ENCODE measurements at regions not wholly inside any gene's neighbourhood (a gene's known extent, or its start where the extent isn't known, plus 50 kb on each side); places are given as distances from the start of the nearest gene placed in this dataset.
A peak's percentile ranks its signal among the peaks of the same experiment; 100 is the strongest.

- Histone ChIP-seq H2AFZ (ENCODE audit: low read depth, low read length) (peak overlapping the region; percentile 73), H3K4me1 (replicated peaks in 1 of 2; ENCODE audit: control insufficient read depth in 2 of 2, insufficient read depth in 2 of 2, low read length in 2 of 2) (peaks cover 0 to 3% of the 10 kb centered on the region in 2 experiments; a peak in 2 of 5 replicates), H3K36me3 (ENCODE audit: control insufficient read depth, insufficient read depth, low read length) (no peaks in the 10 kb centered on the region), H3K79me2 (ENCODE audit: control insufficient read depth, insufficient read depth, low read length) (no peaks in the 10 kb centered on the region), H3K9ac (ENCODE audit: insufficient read depth in 1 of 2, low read depth in 2 of 2, low read length in 2 of 2) (no peak overlapping the region), H3K4me2 (ENCODE audit: insufficient read depth, low read length) (no peak overlapping the region), H3K4me3 (no peak overlapping the region), H3K9me3 (replicated peaks; ENCODE audit: control insufficient read depth, insufficient read depth, low read depth, low read length) (no peaks in the 10 kb centered on the region), H3K27me3 (ENCODE audit: control insufficient read depth in 2 of 2, insufficient read depth in 2 of 2, low read length in 2 of 2) (no peaks in the 10 kb centered on the region), H3K27ac (ENCODE audit: extremely low read depth, low read depth, low read length) (no peak overlapping the region), H4K20me1 (replicated peaks; ENCODE audit: control insufficient read depth, insufficient read depth, low read length) (no peaks in the 10 kb centered on the region), H3K9me1 (ENCODE audit: control insufficient read depth, insufficient read depth, low read length) (no peaks in the 10 kb centered on the region)
- FAIRE-seq: no peak
- no TSS peak for BruUV-seq (replicated peaks)
- intact Hi-C loops (cut with micrococcal nuclease): loop anchor here (5.0 kb wide), 1 partner anchor 56 kb away; no protein-coding TSS in a partner anchor
- WGBS (ENCODE audit: insufficient coverage, low coverage, missing lambda C conversion rate): 33% methylated on average over 3 of the region's 3 CpGs
- in situ Hi-C loops (cut with MboI): loop anchor here (10.0 kb wide), 2 partner anchors 422 to 512 kb away; no protein-coding TSS in a partner anchor
- CTCF ChIA-PET (ENCODE audit: low intra/inter-chr PET ratio): interaction anchor here (4.9 kb wide), 1 partner anchor 368 kb away, joined by 60 read pairs; no protein-coding TSS in a partner anchor
- DNase-seq (ENCODE audit: extremely low read depth in 1 of 4, low spot score in 3 of 4): peak in 2 of 4 experiments; percentile 25 to 31
- POLR2A ChIA-PET: interaction anchor here (0.6 to 1.0 kb wide), 2 partner anchors 62 to 142 kb away, joined by 3 to 5 read pairs; no protein-coding TSS in a partner anchor
- TF ChIP-seq NFIC (IDR thresholded peaks at IDR 0.05) (peak; percentile 63), NFYB (IDR thresholded peaks at IDR 0.05; ENCODE audit: extremely low read depth, insufficient read length) (peak; percentile 3), USF2 (CRISPR knock-in tag; IDR thresholded peaks at IDR 0.05) (peak; percentile 57), IRF1 (CRISPR knock-in tag; IDR thresholded peaks at IDR 0.05; ENCODE audit: borderline replicate concordance) (no peak), SAFB (IDR thresholded peaks at IDR 0.05; ENCODE audit: borderline replicate concordance, low read depth, low read length) (no peak), CHD2 (IDR thresholded peaks at IDR 0.05; ENCODE audit: low read depth, low read length) (no peak), EGR1 (conservative IDR thresholded peaks at IDR 0.05) (no peak), AFF1 (IDR thresholded peaks at IDR 0.05; ENCODE audit: low read depth in 1 of 2, partially characterized antibody in 2 of 2) (no peak), ZNF408 (CRISPR knock-in tag; IDR thresholded peaks at IDR 0.05; ENCODE audit: low read depth) (no peak)
- peak; percentile 72 for ATAC-seq
Measured at GRCh38 chr17:27233059-27233458, 60.9 kb upstream of the WSB1 start.

All from K562 (cell line).